IPS DF 6.9 (cell line): ENCODE measurements at regions not wholly inside any gene's neighbourhood (a gene's known extent, or its start where the extent isn't known, plus 50 kb on each side); places are given as distances from the start of the nearest gene placed in this dataset.
"Not testable (repeated sequence)": the region's sequence is repeated elsewhere in the genome, so short reads cannot be mapped to it uniquely, and the experiment has no call there.

Experiments used
- DNase-seq: peaks from one replicate; pipeline ENCODE4 v3.0.0-alpha.2; 2013; ENCODE audit warnings: low read depth, low spot score
- H3K27ac ChIP-seq: one replicate; pipeline ENCODE4 v1.5.1; 2013; ENCODE audit warnings: low read length, control low read depth
- H3K27me3 ChIP-seq: 2 replicates; pipeline ENCODE4 v1.6.1; 2013; ENCODE audit warnings: mild to moderate bottlenecking, low read length; ENCODE audit not compliant: control insufficient read depth, insufficient read depth
- H3K36me3 ChIP-seq: 2 replicates; pipeline ENCODE4 v1.6.1; 2013; ENCODE audit warnings: low read length; ENCODE audit not compliant: control insufficient read depth, insufficient read depth
- H3K4me1 ChIP-seq: 2 replicates; pipeline ENCODE4 v1.6.1; 2013; ENCODE audit warnings: low read length; ENCODE audit not compliant: control insufficient read depth, insufficient read depth
- H3K4me3 ChIP-seq: 2 replicates; pipeline ENCODE4 v1.5.1; 2013; ENCODE audit warnings: mild to moderate bottlenecking, low read length
- H3K9me3 ChIP-seq: 2 replicates; pipeline ENCODE4 v1.6.1; 2013; ENCODE audit warnings: low read length, inconsistent platforms; ENCODE audit not compliant: control insufficient read depth, insufficient read depth
- WGBS: extraction: QIAGEN DNeasy Blood & Tissue Kit; methylation state at CpG from one replicate; pipeline ENCODE4 v1.1.7; 2013; ENCODE audit warnings: mixed read lengths, missing lambda C conversion rate; ENCODE audit not compliant: insufficient read length, insufficient coverage; 5-methylcytosine and 5-hydroxymethylcytosine counted together

- Histone ChIP-seq H3K9me3 (no peaks in the 10 kb centered on the region), H3K4me1 (no peaks in the 10 kb centered on the region), H3K27ac (no peak overlapping the region), H3K36me3 (no peaks in the 10 kb centered on the region), H3K4me3 (no peak overlapping the region), H3K27me3 (no peaks in the 10 kb centered on the region)
- WGBS, result no CpG with 5 or more reads among the region's 25 CpGs
- no peak for DNase-seq
Observed at GRCh38 chr13:112175162-112176075, 108.5 kb downstream of the SOX1 start.

DNA sequence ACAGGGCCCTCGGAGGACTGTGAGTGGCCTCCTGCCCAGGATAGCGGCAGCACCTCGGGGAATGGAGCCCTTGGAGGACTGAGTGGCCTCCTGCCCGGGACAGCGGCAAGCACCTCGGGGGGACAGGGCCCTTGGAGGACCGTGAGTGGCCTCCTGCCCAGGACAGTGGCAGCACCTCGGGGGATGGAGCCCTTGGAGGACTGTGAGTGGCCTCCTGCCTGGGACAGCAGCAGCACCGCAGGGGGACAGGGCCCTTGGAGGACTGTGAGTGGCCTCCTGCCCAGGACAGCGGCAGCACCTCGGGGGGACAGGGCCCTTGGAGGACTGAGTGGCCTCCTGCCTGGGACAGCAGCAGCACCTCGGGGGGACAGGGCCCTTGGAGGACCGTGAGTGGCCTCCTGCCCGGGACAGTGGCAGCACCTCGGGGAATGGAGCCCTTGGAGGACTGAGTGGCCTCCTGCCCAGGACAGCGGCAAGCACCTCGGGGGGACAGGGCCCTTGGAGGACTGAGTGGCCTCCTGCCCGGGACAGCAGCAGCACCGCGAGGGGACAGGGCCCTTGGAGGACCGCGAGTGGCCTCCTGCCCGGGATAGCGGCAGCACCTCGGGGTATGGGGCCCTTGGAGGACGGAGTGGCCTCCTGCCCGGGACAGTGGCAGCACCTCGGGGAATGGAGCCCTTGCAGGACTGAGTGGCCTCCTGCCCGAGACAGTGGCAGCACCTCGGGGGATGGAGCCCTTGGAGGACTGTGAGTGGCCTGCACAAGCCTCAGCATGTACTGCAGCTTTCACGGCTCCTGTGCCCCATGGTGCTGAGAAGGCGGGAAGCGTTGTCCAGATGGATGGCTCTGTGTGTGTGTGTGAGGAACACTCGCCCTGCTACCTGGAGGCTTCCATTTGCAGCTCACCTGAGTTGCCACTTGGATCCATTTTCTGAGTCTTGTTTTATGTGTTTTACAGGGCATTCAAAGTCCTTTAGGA is 109.5 kb downstream of the SOX1 start:
- H3K27me3 ChIP-seq, H3K4me1 ChIP-seq, H3K27ac ChIP-seq, H3K4me3 ChIP-seq, H3K36me3 ChIP-seq, DNase-seq, H3K9me3 ChIP-seq: not testable (repeated sequence)
- no CpG with 5 or more reads among the region's 34 CpGs for WGBS

- no CpG with 5 or more reads among the region's 12 CpGs for WGBS
- Histone ChIP-seq H3K27me3 (no peaks in the 10 kb centered on the region), H3K27ac (no peak overlapping the region), H3K4me3 (no peak overlapping the region), H3K9me3 (no peaks in the 10 kb centered on the region), H3K36me3 (no peaks in the 10 kb centered on the region), H3K4me1 (no peaks in the 10 kb centered on the region)
- DNase-seq, result no peak
Observed at GRCh38 chr13:112177450-112178288, 110.7 kb downstream of the SOX1 start.

- no peak overlapping the region for H3K27ac ChIP-seq
- H3K4me1 ChIP-seq, result no peaks in the 10 kb centered on the region
- no peak overlapping the region for H3K4me3 ChIP-seq
- no CpG with 5 or more reads among the region's 5 CpGs for WGBS
- no peaks in the 10 kb centered on the region for H3K9me3 ChIP-seq
- no peak for DNase-seq
- H3K36me3 ChIP-seq, result no peaks in the 10 kb centered on the region
- no peaks in the 10 kb centered on the region for H3K27me3 ChIP-seq
Observed at GRCh38 chr13:112178769-112179168, 111.8 kb downstream of the SOX1 start.

GRCh38 chr13:112179421-112179820 is 112.5 kb downstream of the SOX1 start:
- DNase-seq, result no peak
- no CpG with 5 or more reads among the region's 9 CpGs for WGBS
- Histone ChIP-seq H3K36me3 (no peaks in the 10 kb centered on the region), H3K27me3 (no peaks in the 10 kb centered on the region), H3K27ac (no peak overlapping the region), H3K4me3 (no peak overlapping the region), H3K4me1 (no peaks in the 10 kb centered on the region), H3K9me3 (no peaks in the 10 kb centered on the region)

DNA sequence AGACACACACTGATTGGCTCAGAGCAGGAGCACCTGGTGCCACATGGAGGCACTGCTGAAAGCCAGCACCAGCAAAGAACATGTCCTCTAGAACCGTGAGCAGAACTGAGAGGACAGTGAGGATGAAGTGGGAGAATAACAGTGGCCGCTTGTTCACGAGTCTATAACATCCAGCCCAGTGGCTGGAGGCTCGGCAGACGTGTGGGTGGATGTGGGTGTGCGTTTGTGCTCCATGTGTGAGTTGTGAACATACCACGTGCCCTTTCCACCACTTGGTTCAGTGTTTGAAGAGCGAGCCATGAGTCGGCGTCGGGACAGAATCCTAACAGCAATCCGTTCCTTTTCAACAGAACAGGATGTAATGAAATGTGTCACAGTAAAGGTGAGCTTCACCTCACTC is 113.0 kb downstream of the SOX1 start:
- WGBS, result no CpG with 5 or more reads among the region's 12 CpGs
- H3K27ac ChIP-seq, result no peak overlapping the region
- no peak for DNase-seq
- no peaks in the 10 kb centered on the region for H3K4me1 ChIP-seq
- H3K9me3 ChIP-seq, result no peaks in the 10 kb centered on the region
- no peak overlapping the region for H3K4me3 ChIP-seq
- no peaks in the 10 kb centered on the region for H3K27me3 ChIP-seq
- H3K36me3 ChIP-seq, result no peaks in the 10 kb centered on the region

DNA sequence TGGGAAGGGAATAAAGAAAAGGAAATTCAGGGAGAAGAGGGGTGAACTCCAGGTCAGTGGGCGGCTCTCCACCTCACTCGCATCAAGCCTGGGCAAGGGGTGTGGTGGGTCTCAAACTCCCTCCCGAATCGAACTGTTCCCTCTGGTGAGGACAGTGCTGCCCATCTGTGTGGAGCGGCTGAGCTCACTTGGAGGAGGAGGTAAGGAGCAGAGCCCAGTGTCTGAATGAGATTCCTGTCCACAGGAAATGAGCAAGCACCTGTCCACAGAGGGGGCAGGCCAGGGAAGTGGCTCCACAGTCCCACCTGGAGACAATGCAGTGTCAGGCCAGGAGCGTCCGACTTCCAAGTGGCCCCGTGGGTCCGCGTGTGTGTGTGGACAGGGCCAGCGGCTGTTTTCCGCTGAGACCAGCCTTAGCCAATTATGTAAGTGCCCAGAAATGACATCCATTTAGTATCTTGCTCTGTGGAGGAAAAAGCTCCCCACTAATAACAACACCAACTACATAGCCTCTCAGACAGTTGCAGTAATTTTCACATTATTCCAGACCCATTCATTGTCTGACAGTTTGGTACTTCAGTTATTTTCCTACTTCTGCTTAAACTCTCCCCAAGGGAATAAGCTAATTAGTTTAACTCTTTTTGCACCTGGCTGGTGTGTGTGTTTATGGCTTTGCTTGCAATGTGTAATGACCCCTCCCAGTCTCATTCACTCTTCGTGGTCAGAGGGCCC is 114.6 kb downstream of the SOX1 start:
- no peaks in the 10 kb centered on the region for H3K36me3 ChIP-seq
- no peak overlapping the region for H3K27ac ChIP-seq
- H3K4me1 ChIP-seq, result no peaks in the 10 kb centered on the region
- H3K27me3 ChIP-seq, result no peaks in the 10 kb centered on the region
- no CpG with 5 or more reads among the region's 13 CpGs for WGBS
- DNase-seq, result no peak
- no peak overlapping the region for H3K4me3 ChIP-seq
- H3K9me3 ChIP-seq, result no peaks in the 10 kb centered on the region

- H3K4me1 ChIP-seq, result no peaks in the 10 kb centered on the region
- H3K4me3 ChIP-seq, result no peak overlapping the region
- no peak overlapping the region for H3K27ac ChIP-seq
- no CpG with 5 or more reads among the region's 11 CpGs for WGBS
- H3K36me3 ChIP-seq, result no peaks in the 10 kb centered on the region
- H3K27me3 ChIP-seq, result no peaks in the 10 kb centered on the region
- no peaks in the 10 kb centered on the region for H3K9me3 ChIP-seq
- DNase-seq, result no peak
Observed at GRCh38 chr13:112182251-112182650, 115.3 kb downstream of the SOX1 start.

DNA sequence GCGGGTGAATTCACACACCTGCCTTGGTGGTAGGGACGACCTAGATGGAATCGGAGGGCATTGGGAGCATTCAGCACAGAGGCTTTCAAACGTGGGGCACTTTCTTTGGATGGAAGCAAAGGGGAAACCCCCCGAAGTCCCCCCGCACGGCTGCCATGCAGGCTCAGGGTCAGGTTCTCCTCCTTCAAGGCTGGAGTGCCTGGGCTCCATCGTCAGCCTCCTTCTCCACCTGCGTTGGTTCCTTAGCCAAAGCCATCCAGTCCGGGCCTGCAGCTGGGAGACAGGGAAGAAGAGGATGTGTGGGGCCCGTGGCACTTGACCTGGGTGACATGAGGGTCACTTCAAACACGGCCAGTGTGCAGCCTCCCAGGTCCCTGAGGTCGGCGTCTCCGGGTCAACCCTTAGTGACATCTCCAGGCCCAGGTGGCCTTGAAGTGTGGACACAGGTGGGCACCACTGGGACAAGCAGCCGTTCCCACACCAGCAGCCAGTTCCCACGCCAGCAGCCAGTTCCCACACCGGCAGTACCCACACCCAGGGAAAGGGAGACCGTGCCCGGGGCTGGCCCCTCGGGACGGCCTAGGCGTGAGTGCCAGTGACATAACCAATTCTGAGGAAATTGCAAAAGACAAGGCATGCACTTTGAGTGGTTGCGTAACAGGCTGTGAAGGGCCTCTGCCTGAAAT is 116.0 kb downstream of the SOX1 start:
- Histone ChIP-seq H3K9me3 (no peaks in the 10 kb centered on the region), H3K27me3 (no peaks in the 10 kb centered on the region), H3K36me3 (no peaks in the 10 kb centered on the region), H3K4me1 (no peaks in the 10 kb centered on the region), H3K27ac (no peak overlapping the region), H3K4me3 (no peak overlapping the region)
- no CpG with 5 or more reads among the region's 24 CpGs for WGBS
- no peak for DNase-seq
